Stimulated activated CD8-positive, alpha-beta memory T cell treated with anti-CD3 and anti-CD28 coated beads, Interleukin-15, amount 100 ng/mL, for 24 hours (primary cell): ENCODE measurements at regions not wholly inside any gene's neighbourhood (a gene's known extent, or its start where the extent isn't known, plus 50 kb on each side); places are given as distances from the start of the nearest gene placed in this dataset.

Experiments used
- DNase-seq: peaks from one replicate; pipeline ENCODE4 v3.0.0-alpha.2; 2020; ENCODE audit warnings: low read depth

GRCh38 chr2:120785228-120785966 lies 49.7 kb downstream of the GLI2 start:
- no peak for DNase-seq

DNA sequence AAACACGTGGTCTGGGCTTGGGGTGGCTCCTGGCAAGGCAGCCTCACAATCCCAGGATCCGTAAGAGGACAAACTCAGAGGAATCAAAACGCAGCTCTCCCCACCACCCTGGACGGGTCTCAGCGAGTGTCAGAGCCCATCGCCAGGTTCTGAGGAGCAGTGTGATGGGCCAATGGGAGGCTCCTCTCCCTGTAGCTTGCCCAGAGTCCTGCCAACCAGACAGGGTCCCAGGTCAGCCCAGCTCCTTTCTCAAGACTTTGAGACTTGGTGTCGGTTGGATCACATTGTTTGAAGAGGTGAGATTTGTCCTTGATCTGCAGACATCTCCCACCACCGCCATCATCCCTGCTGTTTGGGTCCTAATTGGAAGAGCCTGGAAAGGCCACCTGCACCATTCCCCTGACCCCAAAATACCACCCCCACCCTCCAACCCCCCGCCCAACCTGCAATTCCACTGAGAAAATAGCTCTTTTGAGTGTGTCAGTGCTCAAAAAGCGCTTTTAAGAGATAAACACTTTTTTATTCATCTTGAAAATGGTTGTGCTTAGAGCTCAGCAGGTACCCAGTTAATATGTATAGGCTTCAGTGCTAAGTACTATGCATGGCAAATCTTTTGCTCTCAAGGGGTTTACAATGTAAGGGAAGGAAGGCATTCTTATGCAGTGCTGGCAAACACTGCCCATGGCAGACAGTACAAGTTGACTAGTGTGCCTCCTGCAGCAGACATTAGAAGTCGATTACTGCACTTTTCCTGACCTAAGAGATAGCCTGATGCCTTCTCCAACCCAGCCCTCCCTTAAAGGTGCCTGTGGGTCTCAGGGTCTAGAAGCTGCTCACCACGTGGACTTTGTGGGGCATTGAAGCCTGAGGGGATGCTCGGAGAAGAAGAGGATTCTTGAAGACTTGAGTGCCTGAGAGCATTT lies 50.6 kb downstream of the GLI2 start:
- DNase-seq = no peak

DNA sequence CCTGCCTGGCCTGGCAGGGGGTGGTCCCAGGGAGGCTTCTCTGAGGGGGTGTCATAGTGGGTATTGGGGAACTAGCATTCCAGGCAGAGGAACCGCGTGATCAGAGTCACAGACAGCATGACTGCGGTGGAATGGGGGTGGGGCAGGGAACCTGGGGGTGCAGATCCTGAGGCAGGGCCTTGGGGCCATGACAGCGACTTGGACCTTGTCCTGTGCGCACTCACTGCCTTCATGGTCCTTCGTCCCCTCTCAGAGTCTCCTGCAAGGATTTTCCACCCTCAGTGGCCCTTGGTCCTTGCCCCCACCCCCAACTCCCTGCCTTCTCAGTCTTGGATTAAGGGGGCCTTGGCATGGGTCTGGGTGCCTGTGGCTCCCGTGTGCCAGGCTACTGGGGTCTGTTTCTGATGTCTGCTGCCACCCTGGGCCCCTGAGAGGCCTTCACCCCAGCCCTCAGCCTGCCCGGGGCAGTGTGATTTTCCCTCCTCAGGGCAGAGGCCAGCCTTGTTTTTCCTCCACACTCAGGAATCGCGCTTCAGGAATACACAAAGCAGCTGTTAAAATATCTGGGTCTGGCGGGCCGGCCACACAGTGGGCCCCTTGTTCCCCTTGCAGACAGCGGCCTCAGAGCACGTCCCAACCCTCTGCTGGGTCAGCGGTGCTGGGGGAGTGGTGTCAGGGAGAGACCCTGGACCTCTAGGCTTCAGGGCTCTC lies 51.6 kb downstream of the GLI2 start:
- no peak for DNase-seq

DNA sequence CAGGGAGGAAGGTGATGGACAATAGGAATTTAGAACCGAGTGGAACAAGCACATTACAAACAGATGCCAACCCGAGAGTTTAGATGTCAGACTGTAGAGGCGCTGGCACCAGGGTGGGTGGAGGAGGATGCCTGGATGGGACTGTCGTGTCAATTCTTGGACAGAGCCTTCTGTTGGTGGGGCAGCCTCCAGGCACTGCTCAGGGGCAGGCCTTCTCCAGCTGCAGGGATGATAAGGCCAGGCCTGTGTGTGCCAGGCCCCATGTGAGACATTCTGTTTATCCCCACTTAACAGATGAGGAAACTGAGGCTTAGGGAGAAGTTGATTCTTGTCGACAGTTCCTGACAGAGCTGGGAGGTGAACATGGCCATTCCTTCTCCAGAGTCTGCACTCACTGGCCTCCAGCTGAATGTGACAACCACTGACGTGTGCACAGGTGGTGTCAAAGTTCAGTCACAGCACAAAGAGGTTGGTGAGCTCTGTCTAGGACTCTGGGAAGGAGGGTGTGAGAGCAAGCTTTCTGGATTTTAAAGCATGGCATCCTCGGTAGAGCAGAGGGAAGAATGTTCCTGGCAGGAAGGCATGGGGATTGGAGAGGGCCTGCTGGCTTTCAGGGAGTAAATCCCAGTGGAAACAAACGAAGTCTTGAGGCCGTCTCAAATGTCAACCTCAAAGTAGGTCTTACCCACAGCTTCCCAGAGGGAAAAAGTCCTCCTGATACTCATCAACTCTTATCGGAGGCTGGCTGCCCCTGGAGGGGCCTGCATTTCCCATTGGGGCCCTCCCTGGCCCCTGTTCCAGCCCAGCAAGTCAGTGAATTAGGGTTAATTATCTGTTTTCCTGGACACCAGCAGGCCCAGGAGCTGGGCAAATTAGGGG lies 52.4 kb downstream of the GLI2 start:
- no peak for DNase-seq

- no peak for DNase-seq
These were observed 55.7 kb downstream of the GLI2 start for GRCh38 chr2:120791243-120791961.

- no peak for DNase-seq
These were observed 56.3 kb downstream of the GLI2 start for GRCh38 chr2:120791962-120792297.

DNA sequence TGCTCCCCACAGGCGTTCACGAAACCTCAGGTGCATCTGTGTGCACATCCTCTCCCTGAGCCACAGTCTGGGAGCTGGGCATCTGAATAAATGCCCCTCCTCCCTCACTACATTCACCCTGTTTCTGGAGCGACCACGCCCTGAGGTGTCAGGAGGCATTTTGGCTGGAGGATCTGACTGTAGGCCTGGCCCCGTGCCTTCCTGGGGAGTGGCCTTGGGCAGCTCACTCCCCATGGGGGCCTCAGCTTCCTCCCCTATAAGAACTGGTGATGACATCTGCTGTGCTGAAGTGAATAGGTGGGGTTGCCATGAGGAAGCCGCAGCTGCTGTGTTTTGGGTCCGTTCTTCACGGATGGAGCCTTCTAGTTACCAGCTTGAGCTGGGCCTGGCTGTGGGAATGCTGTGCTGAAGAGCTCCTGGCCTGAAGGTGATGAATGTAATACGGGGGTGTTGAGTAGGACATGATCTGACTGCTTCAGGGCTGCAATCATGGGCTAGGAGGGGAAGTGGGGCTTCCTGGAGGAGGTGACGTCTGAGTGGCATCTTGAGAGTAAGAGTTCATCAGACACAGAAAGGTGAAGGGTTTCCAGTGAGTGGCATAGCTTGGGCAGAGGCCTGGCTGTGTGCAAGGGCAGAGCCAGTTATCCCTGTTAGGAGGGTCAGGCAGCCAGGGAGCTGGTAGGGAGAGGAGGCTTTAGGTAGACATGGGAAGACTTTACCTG lies 58.2 kb downstream of the GLI2 start:
- no peak for DNase-seq

DNA sequence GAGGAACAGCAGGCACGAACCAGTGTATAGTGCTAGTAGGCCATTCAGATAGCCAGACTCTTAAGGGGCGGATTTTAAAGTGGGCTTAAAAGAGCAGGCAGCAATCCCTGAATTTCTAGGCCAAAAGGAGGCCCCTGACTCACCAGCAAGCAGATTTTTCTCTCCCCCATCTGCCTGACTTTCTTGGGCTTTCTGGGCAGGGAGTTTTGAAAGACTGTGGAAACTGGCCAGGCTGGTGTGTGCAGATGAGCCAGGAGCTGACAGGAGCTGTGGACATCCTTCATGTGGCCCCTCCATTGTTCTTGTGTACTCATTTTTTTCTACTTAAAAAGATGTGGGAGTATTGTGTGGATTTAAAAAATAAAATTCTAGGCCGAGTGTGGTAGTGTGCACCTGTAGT lies 59.0 kb downstream of the GLI2 start:
- no peak for DNase-seq

DNA sequence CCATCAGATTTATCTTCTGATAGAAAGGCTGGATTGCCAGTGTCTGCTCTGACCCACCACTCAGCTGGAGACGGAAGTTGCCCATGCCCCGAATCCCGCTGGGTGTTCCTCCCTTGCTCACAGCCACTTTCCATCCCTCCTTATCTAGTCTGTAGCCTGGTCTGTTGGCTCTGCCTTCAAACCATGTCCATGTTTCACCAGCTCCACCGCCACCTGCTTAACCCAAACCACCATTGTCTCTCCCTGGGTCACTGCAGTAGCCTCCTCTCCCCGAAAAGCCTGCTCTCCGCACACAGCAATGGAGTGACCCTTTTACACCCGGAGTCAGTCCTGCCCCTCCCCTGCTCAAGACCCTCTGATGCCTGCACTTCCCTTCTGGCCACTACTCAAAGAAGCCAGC lies 60.4 kb downstream of the GLI2 start:
- DNase-seq = no peak

GRCh38 chr2:120797421-120798221 lies 62.0 kb downstream of the GLI2 start:
- no peak for DNase-seq

GRCh38 chr2:120798567-120799247 lies 63.0 kb downstream of the GLI2 start:
- no peak for DNase-seq

DNA sequence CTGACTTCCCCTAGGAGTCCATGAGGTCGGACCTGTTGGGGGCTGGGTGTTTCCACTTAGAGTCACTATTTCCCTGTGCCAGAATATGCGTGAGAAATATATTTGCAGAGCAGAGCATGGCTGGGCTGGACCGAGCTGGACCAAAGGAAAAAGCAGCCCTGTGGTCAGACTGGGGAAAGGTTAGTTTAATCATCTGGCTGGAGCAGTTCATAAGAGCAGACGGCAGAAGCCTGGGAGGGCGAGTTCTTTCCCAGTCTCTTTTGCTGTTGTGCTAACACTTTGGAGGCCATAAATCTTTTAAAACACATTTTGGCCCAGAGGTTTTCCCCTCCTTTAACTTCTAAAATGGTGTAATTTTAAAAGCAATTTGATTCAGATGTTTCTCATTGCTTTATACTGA lies 66.5 kb downstream of the GLI2 start:
- DNase-seq = no peak

- DNase-seq = no peak
These were observed 67.3 kb downstream of the GLI2 start for GRCh38 chr2:120802867-120803484.

GRCh38 chr2:120803764-120804335 lies 68.2 kb downstream of the GLI2 start:
- DNase-seq = no peak

GRCh38 chr2:120804459-120804858 lies 68.8 kb downstream of the GLI2 start:
- no peak for DNase-seq

DNA sequence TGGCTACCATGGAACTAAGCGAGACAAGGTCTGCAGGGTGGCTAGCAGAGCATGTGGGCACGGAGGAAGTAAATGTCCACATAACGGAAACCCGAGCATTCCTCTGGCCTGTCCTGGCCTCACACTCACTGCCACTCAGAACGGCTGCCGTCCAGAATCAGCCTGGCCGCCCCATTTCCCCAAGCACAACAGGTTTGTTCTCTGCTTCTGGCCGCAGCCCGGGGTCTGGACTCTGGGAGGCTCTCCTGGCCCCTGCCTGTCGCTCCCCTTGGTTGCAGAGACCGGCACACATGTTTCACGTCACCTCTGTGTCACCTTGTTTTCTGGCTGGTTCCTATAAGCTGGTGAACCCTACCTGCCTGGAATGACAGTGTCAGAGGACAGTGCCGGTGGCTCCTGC lies 69.3 kb downstream of the GLI2 start:
- DNase-seq = no peak

DNA sequence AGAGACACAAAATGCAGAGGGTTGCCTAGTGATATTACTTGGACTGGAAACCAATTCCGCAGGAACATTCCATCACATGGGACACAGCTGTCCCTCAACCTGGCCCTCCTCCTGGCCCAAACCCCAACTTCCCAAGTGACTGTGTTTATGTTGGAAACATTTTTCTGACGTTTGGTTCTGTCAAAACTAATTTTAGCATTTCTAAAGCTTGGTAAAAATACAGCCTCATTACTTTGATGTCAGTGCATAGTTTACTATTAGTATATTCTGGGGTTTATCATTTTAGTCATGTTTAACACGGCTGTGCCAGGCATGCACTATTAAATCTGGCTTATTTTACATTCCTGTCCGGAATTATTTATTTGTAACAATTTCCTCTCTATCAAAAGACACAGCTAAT lies 69.9 kb downstream of the GLI2 start:
- DNase-seq = no peak

GRCh38 chr2:120807751-120808150 lies 72.1 kb downstream of the GLI2 start:
- no peak for DNase-seq
